ENCODE measurements at regions not wholly inside any gene's neighbourhood (a gene's known extent, or its start where the extent isn't known, plus 50 kb on each side); places are given as distances from the start of the nearest gene placed in this dataset.

GRCh38 chr10:25713894-25714240 is 220.2 kb upstream of the MYO3A start:
- no peak for TF ChIP-seq CTCF (IDR thresholded peaks at IDR 0.05)
- TF ChIP-seq POLR2A (IDR thresholded peaks at IDR 0.05) = no peak
